ENCODE measurements at regions not wholly inside any gene's neighbourhood (a gene's known extent, or its start where the extent isn't known, plus 50 kb on each side); places are given as distances from the start of the nearest gene placed in this dataset.

DNA sequence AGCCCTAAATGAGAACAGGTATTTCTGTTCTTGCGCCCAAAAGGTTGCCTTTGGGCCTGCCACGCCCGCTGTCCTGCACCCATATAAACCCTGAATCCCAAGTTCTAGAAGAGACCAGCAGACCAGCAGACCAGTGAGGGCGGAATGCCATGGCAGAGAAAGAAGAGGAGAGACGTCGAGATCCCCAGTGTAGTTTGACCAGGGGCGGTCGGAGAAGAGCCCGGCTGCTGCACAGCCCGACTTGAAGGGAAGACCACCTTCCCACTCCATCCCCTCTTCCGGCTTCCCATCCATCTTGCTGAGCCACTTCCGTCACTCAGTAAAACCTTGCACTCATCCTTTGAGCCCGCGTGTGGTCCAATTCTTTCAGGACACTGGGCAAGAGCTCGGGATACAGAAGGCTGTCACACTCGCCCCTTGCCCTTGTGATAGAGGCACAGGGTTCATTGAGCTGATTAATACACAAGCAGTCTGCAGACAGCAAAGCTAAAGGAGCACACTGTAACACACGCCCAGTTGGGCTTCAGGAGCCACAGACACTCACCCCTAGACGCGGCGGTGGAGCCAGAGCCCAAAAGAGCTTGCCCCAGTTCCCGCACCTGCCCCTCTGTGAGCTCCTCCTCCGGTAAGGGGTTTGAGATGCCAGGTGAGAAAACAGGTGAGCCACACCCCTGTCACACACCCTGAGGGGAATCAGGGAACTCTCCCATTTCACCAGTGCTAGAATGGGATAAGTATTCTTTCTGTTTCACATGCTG lies 230.8 kb downstream of the PCDH10 start:
- Histone ChIP-seq H3K27me3 (no peaks in the 10 kb centered on the region), H3K4me1 (replicated peaks in 1 of 2) (no peaks in the 10 kb centered on the region), H3K36me3 (replicated peaks in 1 of 2) (no peaks in the 10 kb centered on the region), H3K9me3 (replicated peaks in 1 of 3) (no peaks in the 10 kb centered on the region), H3K4me3 (no peak overlapping the region), H3K27ac (no peak overlapping the region)
- DNase-seq, result no peak
- intact Hi-C loops (cut with DNase I), result no loop called here
- TF ChIP-seq, protein P1, sequence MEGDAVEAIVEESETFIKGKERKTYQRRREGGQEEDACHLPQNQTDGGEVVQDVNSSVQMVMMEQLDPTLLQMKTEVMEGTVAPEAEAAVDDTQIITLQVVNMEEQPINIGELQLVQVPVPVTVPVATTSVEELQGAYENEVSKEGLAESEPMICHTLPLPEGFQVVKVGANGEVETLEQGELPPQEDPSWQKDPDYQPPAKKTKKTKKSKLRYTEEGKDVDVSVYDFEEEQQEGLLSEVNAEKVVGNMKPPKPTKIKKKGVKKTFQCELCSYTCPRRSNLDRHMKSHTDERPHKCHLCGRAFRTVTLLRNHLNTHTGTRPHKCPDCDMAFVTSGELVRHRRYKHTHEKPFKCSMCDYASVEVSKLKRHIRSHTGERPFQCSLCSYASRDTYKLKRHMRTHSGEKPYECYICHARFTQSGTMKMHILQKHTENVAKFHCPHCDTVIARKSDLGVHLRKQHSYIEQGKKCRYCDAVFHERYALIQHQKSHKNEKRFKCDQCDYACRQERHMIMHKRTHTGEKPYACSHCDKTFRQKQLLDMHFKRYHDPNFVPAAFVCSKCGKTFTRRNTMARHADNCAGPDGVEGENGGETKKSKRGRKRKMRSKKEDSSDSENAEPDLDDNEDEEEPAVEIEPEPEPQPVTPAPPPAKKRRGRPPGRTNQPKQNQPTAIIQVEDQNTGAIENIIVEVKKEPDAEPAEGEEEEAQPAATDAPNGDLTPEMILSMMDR (IDR thresholded peaks at IDR 0.05), result no peak
- TF ChIP-seq POLR2A (IDR thresholded peaks at IDR 0.05), result no peak
- 83 to 91% (median 88%) methylated on average over 22 of the region's 22 CpGs for WGBS, 4 donors

DNA sequence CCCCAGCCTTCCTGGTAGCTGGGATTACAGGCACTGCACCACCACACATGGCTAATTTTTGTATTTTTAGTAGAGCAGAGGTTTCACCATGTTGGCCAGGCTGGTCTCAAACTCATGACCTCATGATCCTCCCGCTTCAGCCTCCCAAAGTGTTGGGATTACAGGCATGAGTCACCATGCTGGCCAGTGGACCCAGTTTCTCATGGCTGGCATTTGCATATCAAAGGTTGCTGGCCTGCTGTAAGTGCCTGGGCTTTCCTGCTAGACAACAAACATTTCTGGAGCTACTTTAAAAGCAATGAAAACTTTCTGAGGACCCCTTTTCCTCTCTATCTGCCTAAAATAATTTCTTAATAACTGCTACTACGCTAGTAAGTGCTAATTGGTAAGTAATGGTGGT lies 228.2 kb downstream of the PCDH10 start:
- no peaks in the 10 kb centered on the region for H3K27me3 ChIP-seq
- TF ChIP-seq, protein P1 (IDR thresholded peaks at IDR 0.05), result no peak
- TF ChIP-seq POLR2A (IDR thresholded peaks at IDR 0.05), result no peak
- H3K4me3 ChIP-seq, result no peak overlapping the region
- no peak overlapping the region for H3K27ac ChIP-seq
- 79 to 98% (median 93%) methylated on average over 2 of the region's 2 CpGs for WGBS, 4 donors
- H3K36me3 ChIP-seq (replicated peaks in 1 of 2), result no peaks in the 10 kb centered on the region
- intact Hi-C loops (cut with DNase I), result no loop called here
- H3K4me1 ChIP-seq (replicated peaks in 1 of 2), result no peaks in the 10 kb centered on the region
- no peaks in the 10 kb centered on the region for H3K9me3 ChIP-seq (replicated peaks in 1 of 3)
- DNase-seq, result no peak

DNA sequence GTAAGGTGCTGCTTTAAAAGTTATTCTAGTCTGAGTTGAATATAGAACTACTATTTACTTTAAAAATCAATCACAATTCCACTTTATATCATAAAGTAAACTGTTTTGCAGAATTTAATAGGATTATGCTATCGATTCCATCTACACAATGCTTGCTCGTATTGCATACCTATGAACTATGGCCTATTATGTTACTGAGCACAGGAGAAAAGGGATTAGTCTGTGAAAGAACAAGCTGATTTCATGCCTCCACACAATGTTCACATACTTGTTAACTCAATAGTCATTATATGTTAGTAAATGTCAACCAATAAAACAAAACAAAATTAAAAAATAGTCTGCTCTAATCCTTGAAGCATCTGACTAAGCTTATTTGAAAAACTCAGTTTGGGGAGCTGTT lies 223.6 kb downstream of the PCDH10 start:
- Histone ChIP-seq H3K4me3 (no peak overlapping the region), H3K4me1 (replicated peaks in 1 of 2) (no peaks in the 10 kb centered on the region), H3K27me3 (no peaks in the 10 kb centered on the region), H3K36me3 (replicated peaks in 1 of 2) (no peaks in the 10 kb centered on the region), H3K27ac (no peak overlapping the region), H3K9me3 (replicated peaks in 1 of 3) (no peaks in the 10 kb centered on the region)
- no peak for DNase-seq
- TF ChIP-seq POLR2A (IDR thresholded peaks at IDR 0.05), result no peak
- TF ChIP-seq, protein P1 (IDR thresholded peaks at IDR 0.05), result no peak
- intact Hi-C loops (cut with DNase I), result no loop called here
- WGBS, 4 donors, result 82 to 89% (median 84%) methylated on average over 2 of the region's 2 CpGs

DNA sequence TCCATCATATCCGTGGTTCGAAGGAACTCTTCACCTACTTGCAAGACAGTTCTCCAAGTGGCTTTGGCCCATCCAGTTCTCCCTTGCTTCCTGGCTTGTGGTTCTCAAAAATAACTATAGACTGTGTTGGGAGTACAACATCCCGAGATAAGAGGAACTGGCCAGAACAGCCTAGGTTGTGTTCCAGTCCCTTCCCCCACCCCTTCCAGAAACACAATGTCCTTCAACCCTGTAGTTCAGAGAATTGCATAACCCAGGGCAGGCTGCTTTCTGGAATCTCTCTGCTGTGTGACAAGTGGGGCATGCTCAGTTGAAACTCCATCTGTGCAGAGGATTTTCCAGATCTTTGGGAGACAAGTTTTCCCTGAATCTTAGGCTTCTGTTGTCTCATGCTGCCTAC lies 206.5 kb downstream of the PCDH10 start:
- no peaks in the 10 kb centered on the region for H3K4me1 ChIP-seq (replicated peaks in 1 of 2)
- H3K27ac ChIP-seq, result no peak overlapping the region
- intact Hi-C loops (cut with DNase I), result no loop called here
- no peak for TF ChIP-seq POLR2A (IDR thresholded peaks at IDR 0.05)
- TF ChIP-seq, protein P1 (IDR thresholded peaks at IDR 0.05), result no peak
- 62 to 74% (median 63%) methylated on average over 3 of the region's 3 CpGs for WGBS, 4 donors
- H3K36me3 ChIP-seq (replicated peaks in 1 of 2), result no peaks in the 10 kb centered on the region
- no peaks in the 10 kb centered on the region for H3K27me3 ChIP-seq
- peak in 6 of 7 donors; percentile 18 to 69 (median 30) for DNase-seq
- no peaks in the 10 kb centered on the region for H3K9me3 ChIP-seq (replicated peaks in 1 of 3)
- no peak overlapping the region for H3K4me3 ChIP-seq

All from adrenal gland (tissue), 9 donors.